GM19239 (cell line): ENCODE measurements at regions not wholly inside any gene's neighbourhood (a gene's known extent, or its start where the extent isn't known, plus 50 kb on each side); places are given as distances from the start of the nearest gene placed in this dataset.

ENCODE experiments used
- DNase-seq: peaks from one replicate; pipeline ENCODE4 v3.0.0; 2011; ENCODE audit warnings: low spot score; ENCODE audit not compliant: insufficient read length
- FAIRE-seq: peaks from 2 replicates; lab custom pipeline; 2011; peaks lifted over from hg19 to GRCh38; lab: Jason Lieb, UNC

DNA sequence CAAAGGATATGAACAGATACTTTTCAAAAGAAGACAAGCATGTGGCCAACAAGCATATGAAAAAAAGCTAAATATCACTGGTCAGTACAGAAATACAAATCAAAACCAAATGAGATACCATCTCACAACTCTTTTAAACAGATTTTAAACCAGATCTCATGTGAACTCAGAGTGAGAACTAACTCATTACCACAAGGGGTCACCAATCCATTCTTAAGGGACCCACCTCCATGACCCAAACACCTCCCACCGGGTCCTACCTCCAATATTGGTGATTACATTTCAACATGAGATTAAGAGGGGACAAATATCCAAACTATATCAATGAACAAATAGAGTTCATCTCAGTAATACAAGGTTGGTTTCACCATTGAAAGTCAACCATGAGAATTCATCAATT is 319.8 kb upstream of the GULP1 start:
- FAIRE-seq (no peak), DNase-seq (no peak)

DNA sequence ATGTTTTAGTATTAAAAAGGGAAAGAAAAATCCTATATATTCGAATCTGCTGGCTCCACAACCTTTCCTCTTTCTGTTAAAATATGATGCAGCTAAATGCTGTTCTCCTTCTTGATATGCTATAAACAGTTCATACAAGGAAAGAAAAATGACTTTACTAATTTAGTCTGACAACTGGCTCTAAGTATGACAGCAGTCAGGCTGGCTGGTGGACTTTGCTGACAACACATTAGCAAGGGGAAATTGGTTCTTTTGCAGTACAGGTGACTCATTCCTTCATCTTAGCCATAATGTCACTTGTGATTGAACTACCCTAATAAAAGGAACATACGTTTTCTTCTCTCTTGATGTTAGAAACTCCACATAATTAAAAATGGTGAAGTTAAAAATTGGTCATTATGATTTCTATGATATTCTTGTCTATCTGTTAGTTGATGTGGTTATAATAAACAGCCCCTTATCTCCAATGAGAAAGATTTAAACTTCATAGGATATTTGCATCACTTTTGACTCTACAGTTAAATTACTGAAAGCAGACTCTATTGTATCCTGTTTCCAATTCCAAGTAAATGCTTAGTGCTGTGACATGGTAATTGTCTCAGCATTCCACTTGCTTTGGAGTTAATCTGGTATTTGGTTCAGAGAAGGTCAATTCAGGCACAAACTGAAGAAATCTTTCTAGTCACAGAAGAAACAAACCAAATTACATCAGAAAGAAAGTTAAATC is 315.3 kb upstream of the GULP1 start:
- no peak for FAIRE-seq
- DNase-seq, result no peak

DNA sequence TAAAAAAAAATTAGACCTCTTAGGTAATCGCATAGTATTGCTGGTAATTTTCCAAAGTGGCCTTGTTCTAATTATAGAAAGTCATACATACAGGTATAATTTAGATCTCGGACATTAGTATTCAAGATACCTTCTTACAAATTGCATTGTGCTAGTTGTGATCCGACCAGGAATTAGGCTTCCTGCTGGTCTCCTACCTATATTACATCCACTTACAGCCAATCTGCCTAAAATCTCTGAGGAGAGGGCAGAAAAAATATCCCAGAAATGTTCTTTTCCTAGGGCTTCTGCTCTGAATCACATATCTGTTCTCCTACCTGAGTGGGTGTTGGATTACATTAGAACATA is 314.7 kb upstream of the GULP1 start:
- FAIRE-seq (no peak), DNase-seq (no peak)

DNA sequence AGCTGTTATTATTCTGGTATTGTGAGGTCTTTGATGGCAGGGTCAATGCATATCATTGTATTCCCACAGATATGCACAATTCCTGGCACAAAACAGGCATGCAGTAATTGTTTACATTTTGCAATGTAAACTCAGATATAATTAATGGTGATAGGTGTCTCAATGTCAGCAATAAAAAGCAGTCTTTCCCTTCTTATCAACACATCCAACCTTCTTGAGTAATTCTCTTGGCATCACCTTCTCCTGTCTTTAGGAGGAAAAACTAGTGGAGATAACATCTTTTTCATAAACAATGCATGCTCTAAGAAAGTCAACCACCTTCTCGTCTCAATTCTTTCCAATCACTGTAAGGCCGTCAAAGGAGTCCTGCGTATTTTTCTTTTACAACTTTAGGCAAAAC is 313.3 kb upstream of the GULP1 start:
- no peak for FAIRE-seq

DNA sequence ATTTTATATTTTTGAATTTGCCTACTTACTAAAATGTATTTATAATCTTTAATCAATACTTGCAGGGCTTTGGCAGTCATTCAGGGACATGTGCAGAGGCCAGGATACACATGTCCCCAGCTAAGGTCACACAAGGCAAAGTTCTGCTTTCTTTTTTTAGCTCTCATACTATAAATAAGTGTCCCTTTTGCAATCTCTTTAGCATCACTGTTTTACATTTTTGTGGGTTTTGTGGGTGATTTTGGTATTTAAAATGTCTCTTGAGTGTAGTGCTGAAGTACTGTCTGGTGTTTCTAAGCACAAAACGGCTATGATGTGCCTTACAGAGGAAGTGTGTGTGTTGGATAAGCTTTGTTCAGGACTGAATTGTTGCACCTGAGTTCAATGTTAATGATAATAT is 309.0 kb upstream of the GULP1 start:
- no peak for DNase-seq
- FAIRE-seq, result no peak

More for the DNA sequence above, 313.3 kb upstream of the GULP1 start:
- DNase-seq, result no peak

DNA sequence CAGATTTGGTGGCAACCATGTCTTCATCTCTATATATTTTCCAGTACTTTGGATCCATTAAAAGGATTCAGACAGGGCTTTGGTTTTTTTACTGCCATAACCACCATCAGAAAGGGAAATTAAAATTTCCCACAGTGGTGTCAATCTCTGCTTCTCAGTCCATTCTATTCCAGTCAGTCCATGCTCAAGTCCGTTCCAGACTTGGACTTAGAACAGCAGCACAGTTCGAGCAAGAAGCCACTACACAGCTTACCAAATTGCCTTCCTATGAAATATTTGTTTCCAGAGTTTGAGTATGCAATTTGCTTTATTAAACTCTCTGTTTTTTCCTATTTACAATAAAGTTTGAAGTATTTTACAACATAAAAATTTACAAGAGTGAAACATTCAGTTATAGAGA is 306.5 kb upstream of the GULP1 start:
- no peak for FAIRE-seq

DNA sequence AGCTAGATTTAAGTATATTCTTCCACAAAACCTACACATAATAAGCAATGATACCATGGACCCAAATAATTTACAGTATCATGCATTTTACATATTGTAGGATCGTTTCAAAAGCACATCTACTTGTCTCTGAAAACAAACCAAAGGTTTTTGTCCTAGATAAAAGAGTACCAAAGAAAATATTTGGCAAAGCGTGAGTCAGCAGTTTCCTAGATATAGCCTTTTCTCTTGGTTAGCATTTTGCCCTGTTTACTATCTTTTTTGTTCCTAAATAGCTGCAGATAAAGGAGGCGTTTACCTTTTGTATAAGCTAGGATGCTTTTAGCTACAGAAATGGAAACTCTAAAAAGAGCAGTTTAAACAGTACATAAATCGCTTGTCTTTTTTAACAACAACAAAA is 305.8 kb upstream of the GULP1 start:
- DNase-seq (no peak), FAIRE-seq (no peak)

More for the DNA sequence above, 306.5 kb upstream of the GULP1 start:
- DNase-seq, result no peak

DNA sequence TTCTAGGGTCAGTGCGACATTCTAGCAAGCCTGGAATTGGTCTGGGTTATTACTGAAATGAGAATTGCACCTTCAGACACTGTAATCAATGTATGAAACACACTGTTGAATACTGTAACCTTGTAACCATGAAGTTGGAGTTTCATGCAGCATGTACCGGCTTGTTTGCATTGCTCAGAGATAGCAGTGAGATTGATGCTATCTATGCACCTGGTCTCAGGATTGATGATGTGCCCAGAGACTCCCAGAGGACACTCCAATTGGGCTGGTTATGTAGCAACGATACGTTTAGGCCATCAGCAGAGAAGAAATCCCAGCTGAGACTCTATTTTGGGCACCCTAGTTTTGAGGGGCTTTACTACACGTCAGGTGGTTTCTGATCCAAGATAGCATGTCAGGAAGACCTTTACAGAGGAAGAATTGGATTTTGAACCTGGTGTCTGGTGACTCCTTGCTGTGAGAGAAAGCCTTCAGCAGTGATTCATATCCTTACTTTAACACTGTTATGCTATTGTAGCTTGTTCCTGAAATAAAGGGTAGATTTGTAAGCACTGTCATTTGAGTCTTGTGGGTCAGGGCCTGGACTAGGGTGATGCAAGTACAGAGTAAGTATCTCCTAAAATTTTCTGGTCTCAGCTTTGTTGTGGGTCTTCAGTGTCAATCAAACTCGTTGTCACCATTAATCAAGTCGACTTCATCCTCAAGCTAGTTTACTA is 305.1 kb upstream of the GULP1 start:
- DNase-seq (no peak), FAIRE-seq (no peak)

DNA sequence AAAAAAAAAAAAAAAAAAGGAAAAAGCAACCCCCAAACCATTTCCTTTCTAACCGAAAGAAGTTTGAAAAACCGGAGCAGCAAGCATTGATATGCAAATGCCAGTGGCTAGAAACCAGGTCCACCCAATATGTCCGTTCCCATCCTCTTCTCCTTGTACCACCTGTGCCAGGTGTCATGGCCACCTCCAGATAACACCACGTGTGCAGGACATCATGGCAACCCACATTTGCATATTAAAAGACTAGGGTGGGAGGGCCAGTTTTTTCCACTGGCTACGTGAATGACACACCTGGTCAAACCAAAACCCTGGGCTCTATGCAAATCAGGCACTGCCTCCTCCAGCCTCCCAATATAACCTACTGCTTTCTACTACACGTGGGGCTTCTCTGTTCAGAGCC is 303.3 kb upstream of the GULP1 start:
- DNase-seq, result no peak
- no peak for FAIRE-seq

DNA sequence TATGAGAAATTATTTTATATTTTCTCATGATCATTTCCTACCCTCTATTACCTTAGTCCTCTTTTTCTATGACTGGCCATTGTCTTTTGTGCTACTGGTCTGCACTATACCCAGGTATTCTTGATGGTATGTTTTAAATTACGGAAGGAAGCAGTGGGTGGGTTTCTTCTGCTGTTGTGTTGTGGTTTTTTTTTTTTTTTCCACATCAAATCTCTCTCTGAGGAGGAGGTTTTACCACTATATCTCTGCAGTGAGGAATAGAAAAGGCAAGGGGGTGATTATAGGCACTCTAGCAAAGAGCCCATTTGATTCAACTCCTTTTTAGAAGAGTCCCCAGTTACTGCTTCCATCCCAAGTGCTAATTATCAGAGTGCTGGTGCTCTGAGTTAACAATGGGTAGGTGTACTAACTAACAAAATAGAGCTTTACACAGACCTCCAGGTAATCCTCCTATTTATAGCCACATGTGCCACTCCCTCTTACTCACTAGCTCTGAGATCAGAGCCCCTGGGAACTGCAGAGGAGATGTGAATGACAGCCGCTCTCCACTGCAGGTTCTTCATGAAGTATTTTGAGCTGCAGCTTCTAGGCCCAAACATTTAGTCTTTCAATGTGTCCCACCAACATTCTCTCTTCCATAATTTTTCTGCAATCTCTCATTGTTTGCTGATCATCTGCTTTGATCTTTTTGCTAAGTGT is 301.6 kb upstream of the GULP1 start:
- FAIRE-seq, result no peak
- no peak for DNase-seq

DNA sequence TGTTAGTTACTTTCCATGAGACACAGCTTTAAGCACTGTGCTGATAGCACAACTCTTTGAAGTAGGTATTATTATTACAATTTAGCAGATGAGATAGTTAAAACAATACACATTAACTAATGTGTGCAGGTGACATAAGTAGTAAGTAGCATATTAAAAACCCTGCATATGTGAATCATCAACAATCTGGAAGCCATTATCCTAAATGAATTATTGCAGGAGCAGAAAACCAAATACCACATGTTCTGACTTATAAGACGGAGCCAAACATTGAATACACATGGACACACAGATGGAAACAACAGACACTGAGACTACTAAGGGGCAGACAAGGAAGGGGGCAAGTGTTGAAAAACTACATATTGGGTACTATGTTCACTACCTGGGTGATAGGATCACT is 300.3 kb upstream of the GULP1 start:
- FAIRE-seq (no peak), DNase-seq (no peak)

DNA sequence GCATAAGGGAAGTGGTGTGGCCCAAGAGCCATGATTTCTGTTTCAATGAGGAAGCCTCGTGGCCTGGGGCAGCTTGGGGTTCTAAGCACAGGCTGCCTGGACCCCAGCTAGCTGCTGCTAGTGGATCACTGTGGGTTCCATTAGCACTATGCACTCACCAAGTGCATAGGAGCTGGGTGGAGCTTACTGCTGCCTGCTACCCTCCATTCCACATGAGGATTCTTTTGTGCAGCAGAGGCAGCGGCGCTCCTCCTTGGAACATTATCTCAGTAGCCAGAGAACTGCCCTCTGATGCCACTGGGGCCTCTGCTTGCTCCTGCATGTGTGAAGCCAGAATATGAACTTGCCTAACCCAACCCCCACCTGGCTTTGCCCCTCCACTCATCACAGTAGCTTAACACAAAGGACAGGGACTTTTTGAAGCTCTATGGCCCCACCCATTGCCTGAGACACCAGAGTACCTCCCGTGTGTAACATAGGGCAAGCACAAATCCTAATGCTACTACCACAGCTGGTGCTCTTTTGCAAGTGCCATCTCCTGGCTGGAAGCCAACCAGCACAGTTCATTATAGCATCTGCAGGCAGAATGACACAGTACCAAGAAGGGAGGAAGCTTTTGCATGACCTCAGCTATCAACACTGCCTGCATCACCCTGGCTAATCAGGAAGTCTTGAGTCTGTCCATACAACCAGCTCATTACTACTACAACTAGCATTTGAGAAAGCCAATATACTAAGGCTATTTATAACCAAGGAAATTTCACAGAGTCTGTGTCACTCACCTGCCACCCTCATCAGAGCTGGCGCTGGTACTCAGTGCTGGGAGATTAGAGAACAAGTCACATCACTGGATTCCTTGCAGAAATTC is 297.0 kb upstream of the GULP1 start:
- FAIRE-seq, result no peak
- no peak for DNase-seq

DNA sequence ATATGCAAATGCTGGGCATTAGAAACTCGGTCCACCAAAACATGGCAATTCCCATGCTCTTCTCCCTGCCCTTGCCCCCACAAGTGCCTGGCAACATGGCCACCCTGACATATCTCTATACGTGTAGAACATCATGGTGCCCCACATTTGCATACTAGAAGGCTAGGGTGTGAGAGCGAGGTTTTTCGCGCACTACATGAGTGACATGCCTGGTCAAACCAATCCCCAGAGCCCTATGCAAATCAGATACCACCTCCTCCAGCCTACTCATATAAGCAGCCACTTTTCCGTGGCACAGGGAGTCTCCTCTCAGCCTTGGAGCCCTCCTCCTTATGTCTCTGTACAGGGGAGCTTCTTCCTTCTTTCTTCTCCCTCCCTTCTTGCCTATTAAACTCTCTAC is 296.1 kb upstream of the GULP1 start:
- FAIRE-seq, result no peak
- no peak for DNase-seq

DNA sequence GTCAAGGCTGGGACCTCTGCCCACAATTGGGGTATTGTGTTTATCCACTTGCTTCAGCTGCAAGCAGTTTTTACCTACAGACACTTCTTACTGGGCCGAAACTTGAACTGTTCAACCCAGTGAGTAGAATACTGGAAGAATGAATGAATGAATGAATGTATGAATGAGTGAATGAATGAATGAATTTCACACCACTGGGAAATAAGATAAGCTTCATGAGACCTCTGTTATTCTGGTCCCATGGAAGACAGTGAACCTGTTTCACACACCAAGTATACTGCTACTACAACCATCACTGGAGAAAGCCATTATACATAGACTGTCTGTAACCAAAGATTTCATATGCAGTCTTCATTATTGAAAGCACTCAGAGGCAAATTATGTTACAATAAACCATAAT is 295.0 kb upstream of the GULP1 start:
- no peak for FAIRE-seq
- DNase-seq, result no peak

DNA sequence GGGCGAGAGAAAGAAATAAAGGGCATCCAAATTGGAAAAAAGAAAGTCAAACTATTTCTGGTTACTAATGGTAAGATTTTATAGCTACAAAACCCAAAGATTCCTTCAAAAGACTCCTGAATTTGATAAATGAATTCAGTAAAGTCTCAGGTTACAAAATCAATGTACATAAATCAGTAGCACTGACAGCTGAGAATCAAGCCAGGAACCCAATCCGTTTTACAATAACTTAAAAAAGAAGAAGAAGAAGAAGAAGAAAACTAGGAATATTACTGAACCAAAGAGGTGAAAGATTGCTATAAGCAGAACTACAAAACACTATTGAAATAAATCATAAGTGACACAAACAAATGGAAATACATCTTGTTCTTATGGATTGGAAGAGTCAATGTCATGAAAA is 291.5 kb upstream of the GULP1 start:
- no peak for FAIRE-seq
- DNase-seq, result no peak

DNA sequence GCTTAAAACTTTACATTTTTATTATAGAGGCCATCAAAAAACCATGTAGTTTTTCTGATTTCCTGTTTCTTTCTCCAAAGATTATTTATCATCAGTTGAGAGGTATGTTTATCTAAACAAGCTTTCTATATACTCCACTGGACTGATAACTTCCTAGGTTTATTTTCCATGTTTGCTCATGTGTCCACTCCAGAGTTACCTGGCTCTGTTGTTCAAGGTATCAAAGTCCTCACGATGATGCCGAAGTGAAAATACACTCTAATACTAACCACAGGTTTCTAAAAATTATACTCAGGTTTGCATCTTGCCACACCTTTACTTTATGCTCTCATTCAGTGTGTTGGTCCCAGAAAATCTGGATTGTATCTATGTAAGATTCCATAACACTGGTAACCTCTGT is 287.9 kb upstream of the GULP1 start:
- DNase-seq, result no peak
- no peak for FAIRE-seq

DNA sequence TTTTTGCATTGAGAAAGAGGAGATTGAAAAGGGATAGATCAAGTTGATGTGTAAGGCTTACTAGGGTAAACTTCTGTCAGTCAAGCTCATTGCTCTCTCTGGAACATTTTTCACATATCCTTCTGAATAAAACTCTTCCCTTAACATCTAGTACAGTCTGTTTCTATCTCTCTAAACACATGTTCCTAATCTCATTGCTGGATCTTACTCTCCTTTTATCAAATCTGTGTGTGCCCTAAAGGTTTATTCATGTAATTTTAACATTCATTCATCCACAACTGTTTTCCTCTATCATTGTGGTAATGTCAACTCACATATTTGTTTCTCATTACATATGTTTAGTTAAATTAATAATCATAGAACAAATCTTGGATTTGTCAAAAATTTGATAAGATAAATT is 277.9 kb upstream of the GULP1 start:
- DNase-seq, result no peak
- FAIRE-seq, result no peak

DNA sequence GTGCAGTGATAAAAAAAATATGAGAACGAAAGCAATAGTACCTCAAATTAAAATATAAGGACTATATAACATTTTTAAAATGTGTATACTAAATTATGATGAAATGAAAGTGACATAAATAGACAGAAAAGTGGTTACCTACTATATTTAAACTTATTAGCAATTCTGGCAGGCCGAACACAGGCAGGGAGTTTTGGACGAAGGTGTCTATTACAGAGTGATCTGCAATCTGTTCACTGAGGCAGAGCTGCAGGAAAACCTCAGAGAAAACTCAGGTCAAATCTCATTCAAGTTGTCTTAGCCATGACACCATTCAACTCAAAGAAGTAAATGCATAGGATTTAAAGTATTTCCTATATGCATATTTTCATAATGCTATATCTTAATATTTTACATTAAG is 274.8 kb upstream of the GULP1 start:
- FAIRE-seq, result no peak

DNA sequence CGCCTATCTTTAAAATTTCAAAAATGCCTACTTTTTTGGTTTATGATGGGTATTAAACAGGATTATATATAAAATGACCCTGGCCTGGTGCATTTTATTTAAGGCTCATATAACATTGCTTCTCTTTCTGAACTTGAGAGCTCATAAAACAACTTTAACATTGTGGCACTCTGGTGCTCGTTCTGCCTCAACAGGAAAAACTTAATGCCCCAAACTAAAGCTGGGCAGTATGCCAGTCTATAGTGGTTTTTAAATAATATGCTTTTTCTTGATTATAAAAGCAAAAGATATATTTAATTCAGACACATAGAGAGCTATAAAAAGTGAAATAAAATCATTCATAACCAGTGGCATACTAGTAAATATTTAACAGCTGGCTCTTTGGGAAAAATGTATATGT is 269.3 kb upstream of the GULP1 start:
- FAIRE-seq (no peak), DNase-seq (no peak)

More for the DNA sequence above, 274.8 kb upstream of the GULP1 start:
- no peak for DNase-seq

DNA sequence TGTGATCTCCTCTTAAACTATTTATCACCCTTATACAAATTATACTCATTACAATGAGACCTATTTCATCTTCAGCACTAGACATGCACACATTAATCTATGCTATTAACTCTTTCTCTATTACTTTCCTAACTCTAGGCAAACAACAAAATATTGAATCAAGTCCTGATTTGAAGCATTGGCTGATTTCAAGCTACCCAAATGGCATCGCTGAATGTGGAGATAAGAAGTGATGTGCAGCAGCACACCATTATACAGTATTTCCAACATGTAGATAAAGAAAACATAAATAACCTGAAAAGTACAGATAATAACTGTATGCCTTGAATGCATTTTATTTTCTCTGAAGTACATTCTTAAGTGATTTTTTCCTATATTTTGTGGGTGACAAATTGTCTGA is 268.6 kb upstream of the GULP1 start:
- FAIRE-seq, result no peak
- DNase-seq, result no peak

DNA sequence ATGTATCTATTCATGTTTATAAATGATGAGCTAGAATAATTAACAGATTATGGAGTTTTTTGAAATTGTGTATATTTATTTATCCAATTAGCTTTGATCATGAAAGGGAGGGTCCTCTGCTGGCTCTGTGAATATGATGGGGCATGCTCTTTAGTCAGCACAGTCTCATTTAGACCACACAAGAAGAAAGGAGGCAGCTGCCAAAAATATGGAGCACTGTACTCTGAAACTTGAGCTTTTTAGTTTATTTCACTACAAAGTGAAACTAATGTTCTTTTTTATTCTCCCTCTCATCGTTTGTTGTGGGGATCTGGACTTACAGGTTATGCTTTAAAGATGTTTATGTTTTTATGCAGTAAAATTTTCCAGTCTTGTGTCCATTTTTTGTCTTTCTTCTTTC is 266.9 kb upstream of the GULP1 start:
- no peak for DNase-seq
- FAIRE-seq, result no peak
